ENCODE measurements at regions not wholly inside any gene's neighbourhood (a gene's known extent, or its start where the extent isn't known, plus 50 kb on each side); places are given as distances from the start of the nearest gene placed in this dataset.

DNA sequence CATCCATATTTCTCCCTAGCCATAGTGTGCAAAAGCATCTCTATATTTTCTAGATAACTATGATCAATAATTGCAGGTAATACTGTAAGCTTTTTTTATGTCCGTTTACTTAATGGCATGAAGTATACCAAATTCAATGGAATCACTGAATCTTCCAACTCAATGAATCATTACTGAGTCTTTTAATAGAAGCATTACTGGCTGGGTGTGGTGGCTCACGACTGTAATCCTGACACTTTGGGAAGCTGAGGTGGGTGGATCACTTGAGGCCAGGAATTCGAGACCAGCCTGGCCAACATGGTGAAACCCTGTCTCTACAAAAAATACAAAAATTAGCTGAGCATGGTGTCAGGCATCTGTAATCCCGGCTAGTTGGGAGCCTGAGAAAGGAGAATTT, 372.5 kb downstream of the BMPER start:
- no peak for TF ChIP-seq POLR2A (IDR thresholded peaks at IDR 0.05)
- TF ChIP-seq, protein P1, sequence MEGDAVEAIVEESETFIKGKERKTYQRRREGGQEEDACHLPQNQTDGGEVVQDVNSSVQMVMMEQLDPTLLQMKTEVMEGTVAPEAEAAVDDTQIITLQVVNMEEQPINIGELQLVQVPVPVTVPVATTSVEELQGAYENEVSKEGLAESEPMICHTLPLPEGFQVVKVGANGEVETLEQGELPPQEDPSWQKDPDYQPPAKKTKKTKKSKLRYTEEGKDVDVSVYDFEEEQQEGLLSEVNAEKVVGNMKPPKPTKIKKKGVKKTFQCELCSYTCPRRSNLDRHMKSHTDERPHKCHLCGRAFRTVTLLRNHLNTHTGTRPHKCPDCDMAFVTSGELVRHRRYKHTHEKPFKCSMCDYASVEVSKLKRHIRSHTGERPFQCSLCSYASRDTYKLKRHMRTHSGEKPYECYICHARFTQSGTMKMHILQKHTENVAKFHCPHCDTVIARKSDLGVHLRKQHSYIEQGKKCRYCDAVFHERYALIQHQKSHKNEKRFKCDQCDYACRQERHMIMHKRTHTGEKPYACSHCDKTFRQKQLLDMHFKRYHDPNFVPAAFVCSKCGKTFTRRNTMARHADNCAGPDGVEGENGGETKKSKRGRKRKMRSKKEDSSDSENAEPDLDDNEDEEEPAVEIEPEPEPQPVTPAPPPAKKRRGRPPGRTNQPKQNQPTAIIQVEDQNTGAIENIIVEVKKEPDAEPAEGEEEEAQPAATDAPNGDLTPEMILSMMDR (IDR thresholded peaks at IDR 0.05): no peak

Data from testis (tissue), 2 donors.